Heart right ventricle (tissue), 16 donors: ENCODE measurements at regions not wholly inside any gene's neighbourhood (a gene's known extent, or its start where the extent isn't known, plus 50 kb on each side); places are given as distances from the start of the nearest gene placed in this dataset.

Experiments
- ATAC-seq, 8 donors: fragments of 200-7000 bp; cut with Tn5 transposase; one replicate each; pipeline ENCODE4 v1.9.1; 2020; ENCODE audit warnings: mild to moderate bottlenecking in 8 of 8, moderate library complexity in 8 of 8, moderate number of reproducible peaks in 1 of 8
- DNase-seq, 2 donors: peaks; one replicate each; pipeline ENCODE4 v3.0.0-alpha.2; 2020
- H3K27ac ChIP-seq, 10 donors: fragments of 200-600 bp; sonication (generic) in 2 of 10; one replicate each; pipeline versions ENCODE4 v1.5.0 to v1.8.0; 2020 to 2022; ENCODE audit warnings: mild to moderate bottlenecking in 3 of 10
- H3K27me3 ChIP-seq, 7 donors: fragments of 200-600 bp; one replicate each; pipeline ENCODE4 v1.8.0; 2021 to 2022; ENCODE audit warnings: mild to moderate bottlenecking in 2 of 7
- H3K36me3 ChIP-seq, 9 donors: fragments of 200-600 bp; sonication (generic) in 1 of 9; one replicate each; pipeline versions ENCODE4 v1.5.0 to v1.8.0; 2020 to 2022; ENCODE audit warnings: mild to moderate bottlenecking in 2 of 9
- H3K4me1 ChIP-seq, 9 donors: fragments of 200-600 bp; sonication (generic) in 1 of 9; one replicate each; pipeline versions ENCODE4 v1.5.0 to v1.8.0; 2020 to 2022; ENCODE audit warnings: mild to moderate bottlenecking in 4 of 9
- H3K4me3 ChIP-seq, 10 donors: fragments of 200-600 bp; sonication (generic) in 2 of 10; one replicate each; pipeline versions ENCODE4 v1.5.0 to v1.8.0; 2020 to 2022; ENCODE audit warnings: mild to moderate bottlenecking in 7 of 10, moderate library complexity in 2 of 10
- H3K9me3 ChIP-seq, 11 donors: fragments of 200-600 bp in 10 of 11; sonication (generic) in 2 of 11; one replicate each; pipeline versions ENCODE4 v1.5.0 to v1.8.0; 2013 to 2022; ENCODE audit warnings: mild to moderate bottlenecking in 2 of 11, control low read depth in 1 of 11, moderate library complexity in 1 of 11
- CTCF ChIP-seq, 9 donors: fragments of 200-600 bp; sonication (generic) in 2 of 9; IDR thresholded peaks; one replicate each; pipeline versions ENCODE4 v1.5.0 to v1.8.0; 2021 to 2022; ENCODE audit warnings: antibody characterized with exemption in 9 of 9, mild to moderate bottlenecking in 5 of 9, moderate library complexity in 1 of 9
- WGBS, 2 donors: extraction: QIAGEN DNeasy Blood & Tissue Kit; methylation state at CpG; one replicate each; pipeline ENCODE4 v1.1.7; 2013; ENCODE audit warnings: inconsistent platforms in 1 of 2; 5-methylcytosine and 5-hydroxymethylcytosine counted together
- intact Hi-C, 10 donors: fragments of 100-400 bp; cut with DNase I; formaldehyde crosslinking; loops; one replicate each; pipeline versions ENCODE4 v1.11.1 to v1.14.2; 2022
- donor health status: Arrhythmogenic right ventricular cardiomyopathy.
- donor health status: ischemic (EF 13 %, LVEDD 7.1; RV severe dilation, severe dysfunction).
- donor health status: healthy with polysubstance abuse.
- donor health status: DM: no; HTN: yes; CAD: no.
- donor health status: DM: no; HTN: no; CAD: no.
- donor health status: ischemic (EF 25% LVEDD 6.9; RV normal size, moderate dysfunction).
- donor health status: ischemic (EF 25% LVEDD 5.7; RV mildly dilated, moderate dysfunction).
- donor health status: healthy.
- donor health status: DM: yes; HTN: yes; CAD: no.
- donor health status: Ischemic cardiomyopathy.
- donor health status: ischemic (EF 35%, LVEDD 5.7; RV mildly dilated, moderate dysfunction).
- donor health status: nonischemic (EF 11% LVEDD 7.7; RV severe dilation, severe dysfunction).
- donor health status: DM: yes; HTN: yes; CAD: no.
- donor health status: PGD.
- donor health status: ischemic (EF 29% LVEDD 5.4; RV normal size, mild dysfunction).
- donor health status: nonischemic (EF 23%, LVEDD 6.1; RV moderate dilation, normal function).

GRCh38 chr14:45664668-45665356 lies 411.8 kb upstream of the MIS18BP1 start:
- TF ChIP-seq CTCF (IDR thresholded peaks at IDR 0.05), result no peak
- no peaks in the 10 kb centered on the region for H3K4me1 ChIP-seq
- DNase-seq (no peak), ATAC-seq (no peak)
- H3K36me3 ChIP-seq, result no peaks in the 10 kb centered on the region
- WGBS, 2 donors, result 81% methylated on average over 7 of the region's 7 CpGs
- no peaks in the 10 kb centered on the region for H3K27me3 ChIP-seq
- peaks cover 0 to 61% (median 0%) of the 10 kb centered on the region in 11 donors for H3K9me3 ChIP-seq
- no peak overlapping the region for H3K27ac ChIP-seq
- intact Hi-C loops, result no loop called here
- no peak overlapping the region for H3K4me3 ChIP-seq

- H3K36me3 ChIP-seq, result no peaks in the 10 kb centered on the region
- WGBS, 2 donors, result 50% methylated on average over 4 of the region's 4 CpGs
These were observed 405.9 kb upstream of the MIS18BP1 start for GRCh38 chr14:45658917-45659299.

GRCh38 chr14:45658226-45658916 lies 405.4 kb upstream of the MIS18BP1 start:
- WGBS, 2 donors, result 74 to 82% methylated on average over 3 of the region's 3 CpGs
- DNase-seq, result no peak
- no peak for ATAC-seq
- H3K9me3 ChIP-seq, result peaks cover 0 to 35% (median 0%) of the 10 kb centered on the region in 11 donors
- H3K36me3 ChIP-seq, result no peaks in the 10 kb centered on the region
- no peaks in the 10 kb centered on the region for H3K27me3 ChIP-seq
- TF ChIP-seq CTCF (IDR thresholded peaks at IDR 0.05), result no peak
- H3K4me1 ChIP-seq, result no peaks in the 10 kb centered on the region
- no peak overlapping the region for H3K27ac ChIP-seq
- no peak overlapping the region for H3K4me3 ChIP-seq
- intact Hi-C loops, result no loop called here

More at GRCh38 chr14:45658917-45659299, 405.9 kb upstream of the MIS18BP1 start:
- DNase-seq (no peak), ATAC-seq (no peak)
- H3K4me3 ChIP-seq, result no peak overlapping the region
- intact Hi-C loops, result no loop called here
- no peaks in the 10 kb centered on the region for H3K27me3 ChIP-seq
- H3K9me3 ChIP-seq, result peaks cover 0 to 39% (median 0%) of the 10 kb centered on the region in 11 donors
- H3K4me1 ChIP-seq, result no peaks in the 10 kb centered on the region
- TF ChIP-seq CTCF (IDR thresholded peaks at IDR 0.05), result no peak
- H3K27ac ChIP-seq, result no peak overlapping the region

- intact Hi-C loops, result no loop called here
- DNase-seq, result no peak
- WGBS, 2 donors, result 63 to 82% methylated on average over 2 of the region's 2 CpGs
- Histone ChIP-seq H3K4me1 (no peaks in the 10 kb centered on the region), H3K36me3 (no peaks in the 10 kb centered on the region), H3K27me3 (no peaks in the 10 kb centered on the region), H3K9me3 (peaks cover 0 to 10% (median 0%) of the 10 kb centered on the region in 11 donors), H3K27ac (no peak overlapping the region), H3K4me3 (no peak overlapping the region)
- no peak for ATAC-seq
- TF ChIP-seq CTCF (IDR thresholded peaks at IDR 0.05), result no peak
These were observed 398.9 kb upstream of the MIS18BP1 start for GRCh38 chr14:45651890-45652289.
